Ishikawa (cell line): ENCODE measurements at regions not wholly inside any gene's neighbourhood (a gene's known extent, or its start where the extent isn't known, plus 50 kb on each side); places are given as distances from the start of the nearest gene placed in this dataset.

Source experiments
- CEBPB ChIP-seq: IDR thresholded peaks from 2 replicates; pipeline ENCODE4 v1.6.1; 2012
- EP300 ChIP-seq: IDR thresholded peaks from 2 replicates; pipeline ENCODE4 v1.6.1; 2012; ENCODE audit warnings: borderline replicate concordance
- TAF1 ChIP-seq: IDR thresholded peaks from 2 replicates; pipeline ENCODE4 v1.6.1; 2012; ENCODE audit warnings: low read depth, mild to moderate bottlenecking
- TCF12 ChIP-seq: IDR thresholded peaks from 2 replicates; pipeline ENCODE4 v1.6.1; 2012; ENCODE audit warnings: low read depth
- YY1 ChIP-seq: IDR thresholded peaks from 2 replicates; pipeline ENCODE4 v1.6.1; 2012; ENCODE audit warnings: low read depth
- ZBTB7A ChIP-seq: IDR thresholded peaks from 2 replicates; pipeline ENCODE4 v1.6.1; 2012; ENCODE audit warnings: low read depth
- TF ChIP-seq, protein P1 (sequence below): IDR thresholded peaks from 2 replicates; pipeline ENCODE4 v1.6.1; 2012; ENCODE audit warnings: low read depth, mild to moderate bottlenecking
- TF ChIP-seq, protein P2 (sequence below): IDR thresholded peaks from 2 replicates; pipeline ENCODE4 v1.6.1; 2012

DNA sequence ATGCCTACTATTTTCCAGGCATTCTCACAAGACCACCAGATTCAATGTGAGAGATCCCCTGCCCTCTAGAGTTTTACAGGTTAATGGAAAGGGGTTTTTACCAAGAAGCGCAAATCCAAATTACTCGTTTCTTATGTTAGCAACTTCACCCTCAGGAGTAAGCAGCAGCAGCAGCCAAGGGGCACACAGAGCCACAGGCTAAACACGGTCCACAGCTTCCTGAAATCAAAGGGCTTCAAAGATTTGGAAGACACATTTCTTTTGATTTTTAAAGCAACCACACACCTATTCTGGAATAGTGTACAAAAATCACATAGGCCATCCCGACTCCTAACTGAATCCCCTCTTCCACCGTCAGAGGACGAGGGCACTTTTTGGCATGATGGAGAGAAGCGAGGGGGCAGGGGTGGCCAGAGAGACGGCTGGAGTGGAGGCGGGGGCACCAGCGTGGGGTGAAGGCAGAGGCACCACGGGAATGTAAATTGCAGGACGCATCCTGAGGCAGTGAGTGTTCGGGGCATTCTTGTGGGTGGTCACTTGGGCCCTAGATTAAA, 107.0 kb downstream of the ARF6 start:
- TF ChIP-seq YY1 (no peak), TAF1 (no peak), CEBPB (no peak), EP300 (no peak), ZBTB7A (no peak), TCF12 (no peak)
- TF ChIP-seq, protein P1, sequence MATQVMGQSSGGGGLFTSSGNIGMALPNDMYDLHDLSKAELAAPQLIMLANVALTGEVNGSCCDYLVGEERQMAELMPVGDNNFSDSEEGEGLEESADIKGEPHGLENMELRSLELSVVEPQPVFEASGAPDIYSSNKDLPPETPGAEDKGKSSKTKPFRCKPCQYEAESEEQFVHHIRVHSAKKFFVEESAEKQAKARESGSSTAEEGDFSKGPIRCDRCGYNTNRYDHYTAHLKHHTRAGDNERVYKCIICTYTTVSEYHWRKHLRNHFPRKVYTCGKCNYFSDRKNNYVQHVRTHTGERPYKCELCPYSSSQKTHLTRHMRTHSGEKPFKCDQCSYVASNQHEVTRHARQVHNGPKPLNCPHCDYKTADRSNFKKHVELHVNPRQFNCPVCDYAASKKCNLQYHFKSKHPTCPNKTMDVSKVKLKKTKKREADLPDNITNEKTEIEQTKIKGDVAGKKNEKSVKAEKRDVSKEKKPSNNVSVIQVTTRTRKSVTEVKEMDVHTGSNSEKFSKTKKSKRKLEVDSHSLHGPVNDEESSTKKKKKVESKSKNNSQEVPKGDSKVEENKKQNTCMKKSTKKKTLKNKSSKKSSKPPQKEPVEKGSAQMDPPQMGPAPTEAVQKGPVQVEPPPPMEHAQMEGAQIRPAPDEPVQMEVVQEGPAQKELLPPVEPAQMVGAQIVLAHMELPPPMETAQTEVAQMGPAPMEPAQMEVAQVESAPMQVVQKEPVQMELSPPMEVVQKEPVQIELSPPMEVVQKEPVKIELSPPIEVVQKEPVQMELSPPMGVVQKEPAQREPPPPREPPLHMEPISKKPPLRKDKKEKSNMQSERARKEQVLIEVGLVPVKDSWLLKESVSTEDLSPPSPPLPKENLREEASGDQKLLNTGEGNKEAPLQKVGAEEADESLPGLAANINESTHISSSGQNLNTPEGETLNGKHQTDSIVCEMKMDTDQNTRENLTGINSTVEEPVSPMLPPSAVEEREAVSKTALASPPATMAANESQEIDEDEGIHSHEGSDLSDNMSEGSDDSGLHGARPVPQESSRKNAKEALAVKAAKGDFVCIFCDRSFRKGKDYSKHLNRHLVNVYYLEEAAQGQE, result no peak
- TF ChIP-seq, protein P2, sequence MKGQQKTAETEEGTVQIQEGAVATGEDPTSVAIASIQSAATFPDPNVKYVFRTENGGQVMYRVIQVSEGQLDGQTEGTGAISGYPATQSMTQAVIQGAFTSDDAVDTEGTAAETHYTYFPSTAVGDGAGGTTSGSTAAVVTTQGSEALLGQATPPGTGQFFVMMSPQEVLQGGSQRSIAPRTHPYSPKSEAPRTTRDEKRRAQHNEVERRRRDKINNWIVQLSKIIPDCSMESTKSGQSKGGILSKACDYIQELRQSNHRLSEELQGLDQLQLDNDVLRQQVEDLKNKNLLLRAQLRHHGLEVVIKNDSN, result no peak
